PC-9 (cell line): ENCODE measurements at regions not wholly inside any gene's neighbourhood (a gene's known extent, or its start where the extent isn't known, plus 50 kb on each side); places are given as distances from the start of the nearest gene placed in this dataset.
A peak's percentile ranks its signal among the peaks of the same experiment; 100 is the strongest.

Experiments
- BruUV-seq: library from RNA; stranded (reverse); fragments of 400-500 nt; replicated peaks from 2 replicates; lab custom pipeline; 2021; lab: Mats Ljungman, UMichigan
- CTCF ChIA-PET: fragments of 300-600 bp; sonication (Branson Sonifier 250); formaldehyde crosslinking; loops from one replicate; lab custom pipeline; 2022; ENCODE audit warnings: antibody characterized with exemption; lab: Charles Lee
- POLR2A ChIA-PET: fragments of 300-600 bp; sonication (Branson Sonifier 250); formaldehyde crosslinking; loops from one replicate; lab custom pipeline; 2022; ENCODE audit warnings: antibody characterized with exemption; ENCODE audit not compliant: unreplicated experiment; lab: Charles Lee
- DNase-seq, 2 experiments: peaks; one replicate each; pipeline versions ENCODE4 v3.0.0 to v3.0.0-alpha.2; 2015 to 2022; ENCODE audit warnings: mixed read lengths in 1 of 2
- H2AFZ ChIP-seq: fragments of 200-600 bp; sonication (generic); 2 replicates; pipeline ENCODE4 v1.8.1; 2017; ENCODE audit warnings: antibody characterized with exemption
- H3F3A ChIP-seq: fragments of 200-600 bp; sonication (generic); 2 replicates; pipeline ENCODE4 v1.8.1; 2017; ENCODE audit warnings: antibody characterized with exemption, mild to moderate bottlenecking, low read depth; ENCODE audit not compliant: insufficient read depth
- H3K27ac ChIP-seq: fragments of 200-600 bp; sonication (generic); 2 replicates; pipeline ENCODE4 v1.6.1; 2016; ENCODE audit warnings: mixed run types
- H3K27me3 ChIP-seq: fragments of 200-600 bp; sonication (generic); 2 replicates; pipeline ENCODE4 v1.6.1; 2016; ENCODE audit warnings: low read depth, mixed run types; ENCODE audit not compliant: insufficient read depth
- H3K36me3 ChIP-seq: fragments of 200-600 bp; sonication (generic); 2 replicates; pipeline ENCODE4 v1.6.1; 2016; ENCODE audit warnings: low read depth, mixed run types
- H3K4me1 ChIP-seq: fragments of 200-600 bp; sonication (generic); replicated peaks from 2 replicates; pipeline ENCODE4 v1.6.1; 2016; ENCODE audit warnings: mixed run types; ENCODE audit not compliant: insufficient read depth
- H3K4me2 ChIP-seq: fragments of 200-600 bp; sonication (generic); 2 replicates; pipeline ENCODE4 v1.6.1; 2017; ENCODE audit warnings: mixed run types
- H3K4me3 ChIP-seq: fragments of 200-600 bp; sonication (generic); 2 replicates; pipeline ENCODE4 v1.6.1; 2016; ENCODE audit warnings: mixed run types
- H3K79me2 ChIP-seq: fragments of 200-600 bp; sonication (generic); 2 replicates; pipeline ENCODE4 v1.6.1; 2017; ENCODE audit warnings: low read depth, mixed run types
- H3K9me2 ChIP-seq: fragments of 200-600 bp; sonication (generic); 2 replicates; pipeline ENCODE4 v1.8.1; 2017; ENCODE audit warnings: mild to moderate bottlenecking; ENCODE audit not compliant: insufficient read depth
- H3K9me3 ChIP-seq: fragments of 200-600 bp; sonication (generic); 2 replicates; pipeline ENCODE4 v1.8.1; 2016; ENCODE audit warnings: low read depth; ENCODE audit not compliant: insufficient read depth
- H4K20me1 ChIP-seq: fragments of 200-600 bp; sonication (generic); 2 replicates; pipeline ENCODE4 v1.8.1; 2017; ENCODE audit not compliant: insufficient read depth
- EZH2 ChIP-seq: fragments of 200-600 bp; sonication (generic); IDR thresholded peaks from 2 replicates; pipeline ENCODE4 v1.8.0; 2017; ENCODE audit warnings: antibody characterized with exemption, low read depth
- intact Hi-C: fragments of 100-400 bp; cut with micrococcal nuclease; formaldehyde crosslinking; loops from one replicate; pipeline ENCODE4 v1.10.0; 2022; ENCODE audit not compliant: unreplicated experiment
- TF ChIP-seq, protein P1 (sequence below): fragments of 200-600 bp; sonication (generic); conservative IDR thresholded peaks from 2 replicates; pipeline ENCODE4 v1.6.1; 2017; ENCODE audit warnings: mixed run types, antibody characterized with exemption, mild to moderate bottlenecking, moderate library complexity

DNA sequence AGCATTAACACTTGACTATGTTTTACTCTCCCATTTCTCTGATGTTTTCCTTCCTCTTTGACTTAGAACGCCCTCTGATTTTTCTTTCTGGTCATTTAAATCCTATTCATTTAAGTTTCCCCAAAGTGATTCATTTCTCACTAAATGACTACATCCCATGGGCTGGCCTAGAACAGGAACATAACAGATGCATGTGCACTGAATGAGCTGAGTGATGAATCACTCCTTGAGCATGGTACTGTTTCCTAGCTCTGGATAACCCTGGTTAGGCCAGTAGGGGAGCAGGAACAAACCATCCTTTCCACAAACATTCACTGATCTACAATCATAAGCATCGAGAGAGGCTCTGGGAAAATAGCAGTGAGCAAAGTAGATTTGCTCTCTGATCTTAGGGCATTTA is 221.9 kb upstream of the SETBP1 start:
- TF ChIP-seq, protein P1, sequence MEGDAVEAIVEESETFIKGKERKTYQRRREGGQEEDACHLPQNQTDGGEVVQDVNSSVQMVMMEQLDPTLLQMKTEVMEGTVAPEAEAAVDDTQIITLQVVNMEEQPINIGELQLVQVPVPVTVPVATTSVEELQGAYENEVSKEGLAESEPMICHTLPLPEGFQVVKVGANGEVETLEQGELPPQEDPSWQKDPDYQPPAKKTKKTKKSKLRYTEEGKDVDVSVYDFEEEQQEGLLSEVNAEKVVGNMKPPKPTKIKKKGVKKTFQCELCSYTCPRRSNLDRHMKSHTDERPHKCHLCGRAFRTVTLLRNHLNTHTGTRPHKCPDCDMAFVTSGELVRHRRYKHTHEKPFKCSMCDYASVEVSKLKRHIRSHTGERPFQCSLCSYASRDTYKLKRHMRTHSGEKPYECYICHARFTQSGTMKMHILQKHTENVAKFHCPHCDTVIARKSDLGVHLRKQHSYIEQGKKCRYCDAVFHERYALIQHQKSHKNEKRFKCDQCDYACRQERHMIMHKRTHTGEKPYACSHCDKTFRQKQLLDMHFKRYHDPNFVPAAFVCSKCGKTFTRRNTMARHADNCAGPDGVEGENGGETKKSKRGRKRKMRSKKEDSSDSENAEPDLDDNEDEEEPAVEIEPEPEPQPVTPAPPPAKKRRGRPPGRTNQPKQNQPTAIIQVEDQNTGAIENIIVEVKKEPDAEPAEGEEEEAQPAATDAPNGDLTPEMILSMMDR: no peak
- TF ChIP-seq EZH2: no peak
- Histone ChIP-seq H3K4me2 (no peak overlapping the region), H3K27ac (no peak overlapping the region), H3F3A (no peaks in the 10 kb centered on the region), H3K27me3 (no peaks in the 10 kb centered on the region), H4K20me1 (no peaks in the 10 kb centered on the region), H3K9me3 (no peaks in the 10 kb centered on the region), H3K36me3 (no peaks in the 10 kb centered on the region), H3K9me2 (no peaks in the 10 kb centered on the region), H3K4me3 (no peak overlapping the region), H3K4me1 (no peaks in the 10 kb centered on the region), H3K79me2 (no peaks in the 10 kb centered on the region), H2AFZ (no peak overlapping the region)
- BruUV-seq: no TSS peak
- intact Hi-C loops: no loop called here
- POLR2A ChIA-PET: no interaction called here
- no peak for DNase-seq
- CTCF ChIA-PET: no interaction called here

DNA sequence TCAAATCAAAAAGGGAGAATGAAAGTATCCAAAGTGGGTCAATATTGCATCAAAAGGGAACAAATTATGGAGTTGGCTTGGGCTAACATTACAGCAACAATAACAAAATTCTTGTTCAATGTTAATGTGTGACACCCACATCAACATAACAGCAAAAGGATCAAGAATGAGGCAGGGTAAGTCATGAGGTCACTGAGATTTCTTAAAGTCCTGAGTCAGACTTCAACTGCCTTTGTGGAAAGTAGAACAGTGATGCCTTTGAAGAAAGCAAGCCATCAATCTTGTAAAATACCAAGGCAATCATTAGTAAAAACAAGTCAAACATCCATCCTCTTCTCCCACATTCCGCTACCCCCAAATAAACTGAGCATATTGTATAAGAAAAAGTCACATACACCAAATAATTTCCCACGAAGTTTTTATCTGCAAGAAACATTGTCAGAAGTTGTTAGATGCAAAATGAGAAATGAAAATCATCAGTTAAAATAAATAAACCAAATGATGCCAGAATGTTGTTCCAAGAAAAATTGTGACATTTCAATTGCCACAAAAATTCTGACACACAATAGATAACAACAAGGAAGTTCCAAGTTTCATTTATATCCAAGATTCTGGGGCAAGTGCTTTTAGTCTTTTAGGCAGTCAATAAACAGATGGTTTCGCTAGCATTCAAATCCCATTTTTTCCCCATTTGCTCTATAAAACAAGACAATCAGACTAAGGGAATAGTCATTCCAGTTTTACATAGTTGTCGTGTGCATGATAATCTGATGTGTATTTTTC is 216.1 kb upstream of the SETBP1 start:
- Histone ChIP-seq H3K4me2 (no peak overlapping the region), H3K27me3 (no peaks in the 10 kb centered on the region), H3K9me3 (no peaks in the 10 kb centered on the region), H3K27ac (no peak overlapping the region), H4K20me1 (no peaks in the 10 kb centered on the region), H3K4me3 (no peak overlapping the region), H3K9me2 (no peaks in the 10 kb centered on the region; the same call in 1 of the 2 replicates), H3F3A (no peaks in the 10 kb centered on the region), H2AFZ (no peak overlapping the region), H3K4me1 (no peaks in the 10 kb centered on the region), H3K36me3 (no peaks in the 10 kb centered on the region), H3K79me2 (no peaks in the 10 kb centered on the region)
- DNase-seq: peak in 1 of 2 experiments; percentile 39
- ChIA-PET CTCF (no interaction called here), POLR2A (no interaction called here)
- TF ChIP-seq, protein P1: no peak
- TF ChIP-seq EZH2: no peak
- intact Hi-C loops: no loop called here
- no TSS peak for BruUV-seq

DNA sequence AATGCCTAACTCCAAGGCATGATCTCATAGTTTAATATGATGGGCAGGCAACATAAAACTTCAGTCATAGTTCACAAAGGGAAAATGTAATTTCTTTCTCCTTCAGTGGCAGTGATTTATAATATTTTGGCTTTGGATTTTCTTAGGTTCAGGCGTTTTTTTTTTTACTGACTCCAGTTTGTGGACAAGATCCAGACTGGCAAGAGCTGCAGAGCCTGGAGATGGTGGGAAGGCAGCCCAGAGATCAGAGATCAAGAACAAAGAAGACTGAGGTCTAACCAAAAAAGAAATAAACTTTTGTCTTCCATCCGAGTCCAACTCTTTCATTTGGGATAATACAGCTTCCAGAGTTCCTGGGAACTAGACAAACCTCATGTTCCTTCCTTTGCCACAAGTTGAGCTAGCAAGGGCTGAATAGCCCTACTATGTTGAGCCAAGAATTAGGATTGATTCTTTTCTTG is 215.3 kb upstream of the SETBP1 start:
- Histone ChIP-seq H3K4me2 (no peak overlapping the region), H3K27ac (no peak overlapping the region), H2AFZ (no peak overlapping the region), H3K9me3 (no peaks in the 10 kb centered on the region), H3K4me1 (no peaks in the 10 kb centered on the region), H3K27me3 (no peaks in the 10 kb centered on the region), H3K4me3 (no peak overlapping the region), H3K79me2 (no peaks in the 10 kb centered on the region), H3K9me2 (no peaks in the 10 kb centered on the region; the same call in 1 of the 2 replicates), H3F3A (no peaks in the 10 kb centered on the region), H3K36me3 (no peaks in the 10 kb centered on the region), H4K20me1 (no peaks in the 10 kb centered on the region)
- BruUV-seq: no TSS peak
- POLR2A ChIA-PET: no interaction called here
- CTCF ChIA-PET: no interaction called here
- intact Hi-C loops: no loop called here
- no peak for DNase-seq
- no peak for TF ChIP-seq EZH2
- TF ChIP-seq, protein P1: no peak
